GF-D8 (cell line): ENCODE measurements at regions not wholly inside any gene's neighbourhood (a gene's known extent, or its start where the extent isn't known, plus 50 kb on each side); places are given as distances from the start of the nearest gene placed in this dataset.

Source experiments
- DNase-seq: peaks from one replicate; lab custom pipeline; 2025; lab: John Stamatoyannopoulos, UW

GRCh38 chr11:126129727-126130671 lies 67.3 kb upstream of the CDON start:
- no peak for DNase-seq

GRCh38 chr11:126127898-126128297 lies 65.2 kb upstream of the CDON start:
- no peak for DNase-seq

- no peak for DNase-seq
These were observed 64.7 kb upstream of the CDON start for GRCh38 chr11:126127284-126127845.

GRCh38 chr11:126124231-126124661 lies 61.6 kb upstream of the CDON start:
- DNase-seq, result no peak

- DNase-seq, result no peak
These were observed 61.0 kb upstream of the CDON start for GRCh38 chr11:126123686-126124085.

GRCh38 chr11:126122863-126123262 lies 60.2 kb upstream of the CDON start:
- DNase-seq, result no peak

- no peak for DNase-seq
These were observed 58.6 kb upstream of the CDON start for GRCh38 chr11:126121296-126121695.

- DNase-seq, result no peak
These were observed 56.1 kb upstream of the CDON start for GRCh38 chr11:126118806-126119205.

- no peak for DNase-seq
These were observed 53.2 kb upstream of the CDON start for GRCh38 chr11:126115816-126116331.

- DNase-seq, result no peak
These were observed 52.4 kb upstream of the CDON start for GRCh38 chr11:126115127-126115495.

GRCh38 chr11:126114486-126115126 lies 51.9 kb upstream of the CDON start:
- no peak for DNase-seq

- DNase-seq, result no peak
These were observed 51.3 kb upstream of the CDON start for GRCh38 chr11:126113963-126114362.

- no peak for DNase-seq
These were observed 50.9 kb upstream of the CDON start for GRCh38 chr11:126113515-126113957.

GRCh38 chr11:126113012-126113411 lies 50.3 kb upstream of the CDON start:
- DNase-seq, result no peak

- DNase-seq, result no peak
These were observed 49.9 kb upstream of the CDON start for GRCh38 chr11:126112547-126112946.
